K562 (cell line): ENCODE measurements at regions not wholly inside any gene's neighbourhood (a gene's known extent, or its start where the extent isn't known, plus 50 kb on each side); places are given as distances from the start of the nearest gene placed in this dataset.

ENCODE experiments used
- ATAC-seq: fragments of 200-7000 bp; cut with Tn5 transposase; 3 replicates; pipeline ENCODE4 v1.9.1; 2020; ENCODE audit warnings: moderate library complexity
- BruUV-seq: library from RNA; stranded (reverse); fragments of 400-500 nt; replicated peaks from 2 replicates; lab custom pipeline; 2021; lab: Mats Ljungman, UMichigan
- CTCF ChIA-PET: fragments of 300-600 bp; formaldehyde crosslinking; extraction: SDS; loops from one replicate; lab custom pipeline; 2021; ENCODE audit warnings: low intra/inter-chr PET ratio; lab: Yijun Ruan, JAX
- POLR2A ChIA-PET: fragments of 300-600, 350-650 bp; sonication (Branson Sonifier 250); formaldehyde crosslinking; extraction: SDS; loops from one replicate; lab custom pipeline; 2021; ENCODE audit warnings: antibody characterized with exemption, inconsistent platforms; lab: Yijun Ruan, JAX
- DNase-seq, 4 experiments: peaks; one replicate each; pipeline versions ENCODE4 v3.0.0 to v3.0.0-alpha.2; 2011 to 2018; ENCODE audit warnings: low spot score in 3 of 4, mixed read lengths in 3 of 4; ENCODE audit errors: extremely low read depth in 1 of 4
- FAIRE-seq: peaks from 2 replicates; lab custom pipeline; 2011; peaks lifted over from hg19 to GRCh38; lab: Jason Lieb, UNC
- H2AFZ ChIP-seq: 2 replicates; pipeline ENCODE4 v1.6.0; 2011; ENCODE audit warnings: low read depth, low read length, control low read depth, inconsistent platforms
- H3K27ac ChIP-seq: fragments of 200-600 bp; 3 replicates; pipeline ENCODE4 v1.8.0; 2011; ENCODE audit warnings: low read depth, mild to moderate bottlenecking, control low read depth, inconsistent platforms, low read length, moderate library complexity, mixed read lengths; ENCODE audit errors: extremely low read depth
- H3K27me3 ChIP-seq, 2 experiments: fragments of 300-600 bp in 1 of 2; 2 replicates in 1 of 2; 3 replicates in 1 of 2; pipeline versions ENCODE4 v1.6.0 to v1.8.0; 2011; ENCODE audit warnings: inconsistent platforms in 2 of 2, low read length in 2 of 2, mild to moderate bottlenecking in 1 of 2, mixed read lengths in 1 of 2, moderate library complexity in 1 of 2; ENCODE audit not compliant: control insufficient read depth in 2 of 2, insufficient read depth in 2 of 2
- H3K36me3 ChIP-seq: fragments of 300-600 bp; 3 replicates; pipeline ENCODE4 v1.8.0; 2011; ENCODE audit warnings: mild to moderate bottlenecking, low read length, inconsistent platforms; ENCODE audit not compliant: control insufficient read depth, insufficient read depth
- H3K4me1 ChIP-seq, 2 experiments: fragments of 200-600 bp in 1 of 2; replicated peaks in 1 of 2; 2 replicates in 1 of 2; 3 replicates in 1 of 2; pipeline versions ENCODE4 v1.5.1 to v1.8.0; 2011; ENCODE audit warnings: inconsistent platforms in 2 of 2, low read length in 2 of 2, mild to moderate bottlenecking in 1 of 2, mixed read lengths in 1 of 2, moderate library complexity in 1 of 2; ENCODE audit not compliant: control insufficient read depth in 2 of 2, insufficient read depth in 2 of 2
- H3K4me2 ChIP-seq: 2 replicates; pipeline ENCODE4 v1.6.1; 2011; ENCODE audit warnings: low read length, control low read depth, inconsistent platforms, mixed read lengths; ENCODE audit not compliant: insufficient read depth
- H3K4me3 ChIP-seq: fragments of 200-600 bp; sonication (generic), shearing (Covaris generic); 2 replicates; pipeline ENCODE4 v1.5.1; 2016; ENCODE audit warnings: control low read depth, inconsistent platforms
- H3K79me2 ChIP-seq: fragments of 200-600 bp; 3 replicates; pipeline ENCODE4 v1.8.0; 2011; ENCODE audit warnings: low read length, inconsistent platforms; ENCODE audit not compliant: control insufficient read depth, insufficient read depth
- H3K9ac ChIP-seq, 2 experiments: 2 replicates each; pipeline versions ENCODE4 v1.6.0 to v1.6.1; 2011; ENCODE audit warnings: low read depth in 2 of 2, low read length in 2 of 2, control low read depth in 1 of 2, inconsistent platforms in 1 of 2, mild to moderate bottlenecking in 1 of 2, mixed read lengths in 1 of 2; ENCODE audit not compliant: insufficient read depth in 1 of 2
- H3K9me1 ChIP-seq: one replicate; pipeline ENCODE4 v1.6.0; 2011; ENCODE audit warnings: inconsistent platforms, mild to moderate bottlenecking, low read length, moderate library complexity; ENCODE audit not compliant: control insufficient read depth, insufficient read depth
- H3K9me3 ChIP-seq: replicated peaks from 2 replicates; pipeline ENCODE4 v1.5.1; 2011; ENCODE audit warnings: low read depth, low read length, inconsistent platforms; ENCODE audit not compliant: control insufficient read depth, insufficient read depth
- H4K20me1 ChIP-seq: replicated peaks from 2 replicates; pipeline ENCODE4 v1.6.1; 2011; ENCODE audit warnings: low read length, inconsistent platforms, mixed read lengths; ENCODE audit not compliant: control insufficient read depth, insufficient read depth
- BCOR ChIP-seq: fragments of 450-650 bp; IDR thresholded peaks from 2 replicates; pipeline ENCODE4 v1.6.1; 2016
- KDM5B ChIP-seq: fragments of 200-600 bp; sonication (generic); IDR thresholded peaks from 2 replicates; pipeline ENCODE4 v1.6.1; 2012; ENCODE audit warnings: low read depth, mild to moderate bottlenecking, moderate library complexity, low read length, control low read depth, inconsistent platforms; ENCODE audit not compliant: insufficient replicate concordance
- MLLT1 ChIP-seq, 2 experiments: fragments of 450-650 bp; IDR thresholded peaks; 2 replicates each; pipeline ENCODE4 v1.6.1; 2016
- NCOA1 ChIP-seq: fragments of 450-650 bp; IDR thresholded peaks from 2 replicates; pipeline ENCODE4 v1.6.1; 2016; ENCODE audit warnings: low read depth
- PKNOX1 ChIP-seq: fragments of 450-650 bp; IDR thresholded peaks from 2 replicates; pipeline ENCODE4 v1.6.1; 2016
- RBFOX2 ChIP-seq: fragments of 200-400 bp; formaldehyde crosslinking; IDR thresholded peaks from 2 replicates; pipeline ENCODE4 v1.6.1; 2017; ENCODE audit warnings: low read depth, mild to moderate bottlenecking, low read length, moderate library complexity
- RBM39 ChIP-seq: fragments of 200-400 bp; formaldehyde crosslinking; optimal IDR thresholded peaks from 2 replicates; pipeline ENCODE3; 2018; ENCODE audit warnings: low read depth, low read length
- RUNX1 ChIP-seq: sonication (generic); IDR thresholded peaks from 2 replicates; pipeline ENCODE4 v1.6.1; 2016; ENCODE audit warnings: antibody characterized with exemption, low read depth
- THRB ChIP-seq: fragments of 450-650 bp; formaldehyde crosslinking; conservative IDR thresholded peaks from 2 replicates; pipeline ENCODE4 v1.4.0; 2022; ENCODE audit warnings: mild to moderate bottlenecking, missing genetic modification characterization
- ZNF277 ChIP-seq: fragments of 250-450 bp; sonication (Bioruptor Pico); IDR thresholded peaks from 2 replicates; pipeline ENCODE4 v1.8.0; 2022; ENCODE audit warnings: inconsistent platforms, mild to moderate bottlenecking, moderate library complexity, borderline replicate concordance
- ZNF699 ChIP-seq: fragments of 250-450 bp; sonication (Bioruptor Pico); IDR thresholded peaks from 2 replicates; pipeline ENCODE4 v1.8.0; 2021; ENCODE audit warnings: mild to moderate bottlenecking, moderate library complexity; ENCODE audit not compliant: insufficient replicate concordance
- ZSCAN32 ChIP-seq: fragments of 450-650 bp; formaldehyde crosslinking; IDR thresholded peaks from 2 replicates; pipeline ENCODE4 v1.4.0; 2020; ENCODE audit warnings: mild to moderate bottlenecking, moderate library complexity
- WGBS: fragments of 100-300 bp; shearing (Covaris generic); methylation state at CpG from one replicate; pipeline ENCODE4 v1.1.6; 2016; ENCODE audit warnings: low coverage, mixed read lengths; ENCODE audit not compliant: insufficient coverage; ENCODE audit errors: missing lambda C conversion rate; 5-methylcytosine and 5-hydroxymethylcytosine counted together
- in situ Hi-C: fragments of 300-500 bp; cut with MboI; formaldehyde crosslinking; loops from 4 replicates; pipeline ENCODE4 v1.15.0; 2018; ENCODE audit warnings: inconsistent platforms, mixed read lengths
- intact Hi-C: fragments of 100-400 bp; cut with micrococcal nuclease; formaldehyde crosslinking; loops from 2 replicates; pipeline ENCODE4 v1.14.2; 2022

GRCh38 chr10:126842836-126843235 is 62.4 kb upstream of the DOCK1 start:
- no peaks in the 10 kb centered on the region for H3K9me1 ChIP-seq
- no peak overlapping the region for H3K27ac ChIP-seq
- no peak overlapping the region for H2AFZ ChIP-seq
- ATAC-seq = no peak
- no peaks in the 10 kb centered on the region for H3K4me1 ChIP-seq
- no peaks in the 10 kb centered on the region for H3K79me2 ChIP-seq
- ChIA-PET CTCF (no interaction called here), POLR2A (no interaction called here)
- H3K36me3 ChIP-seq = no peaks in the 10 kb centered on the region
- no peaks in the 10 kb centered on the region for H3K27me3 ChIP-seq
- no peaks in the 10 kb centered on the region for H3K9me3 ChIP-seq
- DNase-seq = no peak
- no peak overlapping the region for H3K4me3 ChIP-seq
- no peak for TF ChIP-seq PKNOX1
- TF ChIP-seq RBM39 = no peak
- no peak for TF ChIP-seq RUNX1
- TF ChIP-seq BCOR = no peak
- no peak for TF ChIP-seq THRB (CRISPR knock-in tag)
- TF ChIP-seq NCOA1 = no peak
- no peak for TF ChIP-seq MLLT1 (IDR thresholded peaks at IDR 0.05)
- no peak for TF ChIP-seq ZNF277 (CRISPR knock-in tag)
- no peak for TF ChIP-seq ZSCAN32 (CRISPR knock-in tag)
- no peak for TF ChIP-seq RBFOX2
- no peak for TF ChIP-seq ZNF699
- TF ChIP-seq KDM5B = no peak
- no peak overlapping the region for H3K4me2 ChIP-seq
- no TSS peak for BruUV-seq
- H3K9ac ChIP-seq = no peak overlapping the region
- H4K20me1 ChIP-seq = no peaks in the 10 kb centered on the region
- no peak for FAIRE-seq
- 0% methylated on average over 4 of the region's 10 CpGs for WGBS
- intact Hi-C loops (no loop called here), in situ Hi-C loops (no loop called here)
